ENCODE measurements at regions not wholly inside any gene's neighbourhood (a gene's known extent, or its start where the extent isn't known, plus 50 kb on each side); places are given as distances from the start of the nearest gene placed in this dataset.

DNA sequence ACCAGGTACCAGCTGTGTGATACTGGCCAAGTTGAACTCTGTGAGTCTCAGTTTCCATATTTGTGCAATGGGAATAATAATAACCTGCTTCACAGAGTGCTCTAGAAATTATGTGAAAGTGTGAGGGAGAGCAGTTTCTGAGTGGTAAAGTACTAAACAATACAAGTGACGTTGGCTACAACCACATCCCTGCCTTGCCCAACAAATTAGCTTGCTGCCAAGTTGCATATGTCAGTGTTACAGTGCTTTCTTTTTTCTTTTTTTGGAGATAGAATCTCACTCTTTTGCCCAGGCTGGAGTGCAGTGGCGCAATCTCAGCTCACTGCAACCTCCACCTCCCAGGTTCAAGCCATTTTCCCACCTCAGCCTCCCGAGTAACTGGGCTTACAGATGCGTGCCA, 533.6 kb upstream of the MEX3C start:
- DNase-seq (ENCODE audit: low spot score), result no peak
- TF ChIP-seq, protein P1, sequence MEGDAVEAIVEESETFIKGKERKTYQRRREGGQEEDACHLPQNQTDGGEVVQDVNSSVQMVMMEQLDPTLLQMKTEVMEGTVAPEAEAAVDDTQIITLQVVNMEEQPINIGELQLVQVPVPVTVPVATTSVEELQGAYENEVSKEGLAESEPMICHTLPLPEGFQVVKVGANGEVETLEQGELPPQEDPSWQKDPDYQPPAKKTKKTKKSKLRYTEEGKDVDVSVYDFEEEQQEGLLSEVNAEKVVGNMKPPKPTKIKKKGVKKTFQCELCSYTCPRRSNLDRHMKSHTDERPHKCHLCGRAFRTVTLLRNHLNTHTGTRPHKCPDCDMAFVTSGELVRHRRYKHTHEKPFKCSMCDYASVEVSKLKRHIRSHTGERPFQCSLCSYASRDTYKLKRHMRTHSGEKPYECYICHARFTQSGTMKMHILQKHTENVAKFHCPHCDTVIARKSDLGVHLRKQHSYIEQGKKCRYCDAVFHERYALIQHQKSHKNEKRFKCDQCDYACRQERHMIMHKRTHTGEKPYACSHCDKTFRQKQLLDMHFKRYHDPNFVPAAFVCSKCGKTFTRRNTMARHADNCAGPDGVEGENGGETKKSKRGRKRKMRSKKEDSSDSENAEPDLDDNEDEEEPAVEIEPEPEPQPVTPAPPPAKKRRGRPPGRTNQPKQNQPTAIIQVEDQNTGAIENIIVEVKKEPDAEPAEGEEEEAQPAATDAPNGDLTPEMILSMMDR (IDR thresholded peaks at IDR 0.05), result no peak
- Histone ChIP-seq H3K4me3 (no peak overlapping the region), H3K27ac (no peak overlapping the region)

DNA sequence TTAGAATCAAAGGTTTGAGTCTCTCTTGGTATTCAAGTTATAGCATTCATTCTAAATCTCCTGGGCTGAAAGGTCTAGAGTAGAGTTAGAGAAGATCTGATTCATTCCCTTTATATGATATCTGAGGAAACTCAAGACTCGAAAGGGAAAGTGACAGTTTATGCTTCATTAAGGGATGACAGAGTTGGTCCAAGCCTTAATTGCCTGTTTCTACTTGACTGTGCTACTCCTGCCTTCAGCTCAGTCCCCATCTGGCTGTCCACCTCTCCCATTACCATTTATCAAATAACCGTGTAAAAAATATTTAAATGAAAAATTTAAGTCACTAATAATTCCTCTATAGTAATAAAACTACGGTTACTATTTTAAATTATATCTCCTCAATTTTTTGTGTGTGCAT, 537.1 kb upstream of the MEX3C start:
- no peak overlapping the region for H3K27ac ChIP-seq
- no peak overlapping the region for H3K4me3 ChIP-seq
- TF ChIP-seq, protein P1 (IDR thresholded peaks at IDR 0.05), result no peak
- DNase-seq (ENCODE audit: low spot score), result no peak

DNA sequence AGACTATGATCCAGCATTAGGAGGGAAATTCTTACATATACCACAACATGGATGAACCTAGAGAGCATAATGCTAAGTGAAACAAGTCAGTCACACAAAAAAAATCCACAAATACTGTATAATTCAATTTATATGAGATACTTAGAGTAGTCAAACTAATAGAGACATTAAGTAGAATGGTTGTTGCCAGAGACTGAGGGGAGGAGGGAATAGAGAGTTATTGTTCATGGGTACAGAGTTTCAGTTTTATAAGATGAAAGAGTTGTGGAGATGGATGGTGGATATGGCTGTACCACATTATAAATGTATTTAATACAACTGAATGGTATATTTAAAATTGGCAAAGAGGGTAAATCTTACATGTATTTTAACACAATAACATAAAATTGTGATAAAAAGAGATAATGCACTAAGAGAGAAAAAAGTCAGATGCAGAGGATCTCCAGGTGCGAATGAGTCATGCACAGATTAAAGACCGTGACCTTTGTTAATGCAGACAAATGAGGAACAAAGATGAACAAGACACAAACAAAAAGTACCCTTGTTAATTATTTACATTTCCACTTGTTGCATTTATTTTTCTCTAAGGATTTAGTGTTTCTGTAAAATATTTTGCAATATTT, 541.7 kb upstream of the MEX3C start:
- H3K27ac ChIP-seq, result no peak overlapping the region
- H3K4me3 ChIP-seq, result no peak overlapping the region
- no peak for DNase-seq (ENCODE audit: low spot score)
- TF ChIP-seq, protein P1 (IDR thresholded peaks at IDR 0.05), result no peak

DNA sequence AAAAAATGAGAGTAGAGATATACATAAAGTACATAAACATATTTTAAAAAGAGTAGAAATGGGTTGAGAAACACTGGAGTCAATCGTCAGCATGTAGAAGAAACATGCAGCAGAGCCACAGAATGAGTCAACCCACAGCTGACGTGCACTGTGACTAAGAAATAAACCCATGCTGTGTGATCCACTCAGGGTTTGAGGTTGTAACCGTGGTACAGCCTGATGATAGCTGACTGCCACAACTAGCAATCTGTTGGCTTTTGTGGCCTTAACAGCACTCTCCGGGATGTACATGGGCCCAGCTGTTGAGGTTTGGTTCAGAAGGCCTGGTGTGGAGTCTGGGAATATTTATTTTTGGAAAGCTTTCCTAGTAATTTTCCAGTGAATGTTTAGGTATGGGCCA, 554.4 kb upstream of the MEX3C start:
- TF ChIP-seq, protein P1 (IDR thresholded peaks at IDR 0.05), result no peak
- no peak for DNase-seq (ENCODE audit: low spot score)
- Histone ChIP-seq H3K4me3 (no peak overlapping the region), H3K27ac (no peak overlapping the region)

DNA sequence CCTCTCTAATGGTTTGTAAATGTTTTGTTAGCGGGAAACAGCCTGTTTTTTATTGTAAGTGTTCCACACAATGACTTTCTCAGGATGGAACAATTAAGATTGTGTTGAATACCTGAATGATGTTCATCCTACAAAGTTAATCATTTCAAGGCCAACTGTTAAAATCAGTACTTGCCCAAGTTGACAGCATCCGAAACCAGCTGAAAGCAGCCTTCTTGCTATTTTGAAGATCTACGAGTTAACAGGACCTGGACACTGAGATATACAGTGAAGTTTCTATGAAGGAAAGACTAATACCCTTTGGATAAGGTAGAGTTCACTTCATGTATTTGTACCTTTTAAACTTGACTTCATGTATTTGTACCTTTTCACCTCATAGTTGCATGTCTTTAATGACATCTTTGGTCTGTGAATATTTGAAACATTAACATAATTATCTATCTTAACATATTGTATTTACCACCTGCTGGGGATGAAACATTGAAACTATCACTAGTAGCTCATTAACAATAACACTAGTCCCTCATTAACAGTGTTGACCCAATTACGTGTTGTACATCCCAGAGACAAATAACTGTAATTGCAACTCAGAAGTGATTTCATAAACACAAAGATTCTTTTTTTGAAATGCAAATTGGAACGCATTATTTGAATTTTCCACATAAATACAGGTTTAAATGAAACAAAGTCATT, 556.0 kb upstream of the MEX3C start:
- TF ChIP-seq, protein P1 (IDR thresholded peaks at IDR 0.05), result no peak
- Histone ChIP-seq H3K27ac (no peak overlapping the region), H3K4me3 (no peak overlapping the region)
- no peak for DNase-seq (ENCODE audit: low spot score)

DNA sequence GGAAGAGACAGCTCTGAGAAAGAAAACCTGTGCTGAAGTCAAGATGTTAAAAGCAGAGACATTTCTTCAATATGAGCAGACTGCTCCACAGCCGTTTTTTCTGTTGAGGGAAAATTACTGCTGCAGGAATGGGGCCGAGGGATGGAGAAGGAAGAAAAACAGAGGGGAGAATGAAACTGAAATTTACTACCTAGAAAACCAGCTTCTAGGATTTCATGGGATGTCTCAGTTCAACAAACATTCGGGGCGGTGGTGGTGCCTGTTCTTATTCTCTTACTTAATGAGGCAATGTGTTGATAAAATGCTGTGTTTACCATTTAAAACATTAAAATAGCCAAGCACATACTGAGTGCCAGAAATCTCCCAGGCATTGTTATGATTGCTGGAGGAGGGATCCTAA, 557.1 kb upstream of the MEX3C start:
- TF ChIP-seq, protein P1 (IDR thresholded peaks at IDR 0.05), result no peak
- no peak overlapping the region for H3K4me3 ChIP-seq
- no peak overlapping the region for H3K27ac ChIP-seq
- no peak for DNase-seq (ENCODE audit: low spot score)

All from coronary artery (tissue), 2 donors.